SK-N-SH (cell line): ENCODE measurements at regions not wholly inside any gene's neighbourhood (a gene's known extent, or its start where the extent isn't known, plus 50 kb on each side); places are given as distances from the start of the nearest gene placed in this dataset.

Experiments used
- CTCF ChIA-PET: fragments of 300-600, 350-600 bp; formaldehyde crosslinking; extraction: SDS; loops from one replicate; lab custom pipeline; 2021; lab: Yijun Ruan, JAX
- POLR2A ChIA-PET: fragments of 350-600 bp; sonication (Branson Sonifier 250); formaldehyde crosslinking; extraction: SDS; loops from one replicate; lab custom pipeline; 2020; ENCODE audit warnings: antibody characterized with exemption, inconsistent platforms; lab: Yijun Ruan, JAX
- DNase-seq: peaks from one replicate; pipeline ENCODE4 v3.0.0; 2012
- H2AFZ ChIP-seq: fragments of 200-600 bp; sonication (generic); 2 replicates; pipeline ENCODE4 v1.8.1; 2016; ENCODE audit warnings: antibody characterized with exemption, mild to moderate bottlenecking, low read depth
- H3F3A ChIP-seq: fragments of 200-600 bp; sonication (generic); replicated peaks from 2 replicates; pipeline ENCODE3; 2016; ENCODE audit warnings: antibody characterized with exemption, mild to moderate bottlenecking; ENCODE audit not compliant: insufficient read depth
- H3K27ac ChIP-seq, 2 experiments: fragments of 200-500 bp in 1 of 2; fragments of 200-600 bp in 1 of 2; sonication (Bioruptor generic) in 1 of 2; sonication (generic), shearing (Covaris generic) in 1 of 2; 2 replicates each; pipeline versions ENCODE4 v1.5.1 to v1.6.1; 2014 to 2016; ENCODE audit warnings: low read depth in 2 of 2, inconsistent platforms in 1 of 2, low read length in 1 of 2, mild to moderate bottlenecking in 1 of 2, mixed read lengths in 1 of 2
- H3K27me3 ChIP-seq: fragments of 200-600 bp; sonication (generic), shearing (Covaris generic); 2 replicates; pipeline ENCODE4 v1.6.1; 2016; ENCODE audit warnings: mixed run types; ENCODE audit not compliant: insufficient read depth
- H3K36me3 ChIP-seq, 2 experiments: fragments of 200-500 bp in 1 of 2; fragments of 200-600 bp in 1 of 2; sonication (Bioruptor generic) in 1 of 2; sonication (generic) in 1 of 2; replicated peaks in 1 of 2; 2 replicates each; pipeline versions ENCODE3 to v1.5.1; 2014 to 2016; ENCODE audit warnings: low read length in 1 of 2, mild to moderate bottlenecking in 1 of 2; ENCODE audit not compliant: insufficient read depth in 2 of 2, control insufficient read depth in 1 of 2
- H3K4me1 ChIP-seq, 2 experiments: fragments of 200-500 bp in 1 of 2; fragments of 200-600 bp in 1 of 2; sonication (Bioruptor generic) in 1 of 2; sonication (generic), shearing (Covaris generic) in 1 of 2; 2 replicates each; pipeline versions ENCODE4 v1.5.1 to v1.6.1; 2014 to 2016; ENCODE audit warnings: low read depth in 1 of 2, low read length in 1 of 2, mixed run types in 1 of 2; ENCODE audit not compliant: insufficient read depth in 2 of 2, control insufficient read depth in 1 of 2
- H3K4me2 ChIP-seq: fragments of 200-600 bp; sonication (generic), shearing (Covaris generic); 2 replicates; pipeline ENCODE4 v1.6.1; 2017; ENCODE audit warnings: mixed run types
- H3K4me3 ChIP-seq, 2 experiments: fragments of 200-500 bp in 1 of 2; fragments of 200-600 bp in 1 of 2; sonication (Bioruptor generic) in 1 of 2; sonication (generic), shearing (Covaris generic) in 1 of 2; 2 replicates each; pipeline versions ENCODE4 v1.5.1 to v1.8.1; 2014 to 2016; ENCODE audit warnings: low read depth in 2 of 2, inconsistent platforms in 1 of 2, low read length in 1 of 2, mild to moderate bottlenecking in 1 of 2, mixed read lengths in 1 of 2, moderate library complexity in 1 of 2
- H3K79me2 ChIP-seq: fragments of 200-600 bp; sonication (generic); 2 replicates; pipeline ENCODE4 v1.8.1; 2017; ENCODE audit warnings: mild to moderate bottlenecking; ENCODE audit not compliant: insufficient read depth
- H3K9ac ChIP-seq: fragments of 200-600 bp; sonication (generic); 2 replicates; pipeline ENCODE4 v1.6.1; 2017; ENCODE audit warnings: mixed run types
- H3K9me2 ChIP-seq: fragments of 200-600 bp; sonication (generic); 2 replicates; pipeline ENCODE4 v1.6.1; 2017; ENCODE audit warnings: mixed run types
- H3K9me3 ChIP-seq: fragments of 200-600 bp; sonication (generic); 2 replicates; pipeline ENCODE4 v1.6.1; 2017; ENCODE audit warnings: mixed run types, mild to moderate bottlenecking, moderate library complexity
- H4K20me1 ChIP-seq: fragments of 200-600 bp; sonication (generic); 2 replicates; pipeline ENCODE4 v1.6.1; 2017; ENCODE audit warnings: mild to moderate bottlenecking, mixed run types; ENCODE audit not compliant: insufficient read depth
- CTCF ChIP-seq: fragments of 200-600 bp; sonication (generic); IDR thresholded peaks from 2 replicates; pipeline ENCODE4 v1.6.1; 2017; ENCODE audit warnings: antibody characterized with exemption, mild to moderate bottlenecking, moderate library complexity
- FOSL2 ChIP-seq: IDR thresholded peaks from 2 replicates; pipeline ENCODE4 v1.4.0; 2012; ENCODE audit warnings: low read depth, mild to moderate bottlenecking, moderate library complexity, borderline replicate concordance
- FOXJ3 ChIP-seq: sonication (generic); formaldehyde crosslinking; IDR thresholded peaks from 2 replicates; pipeline ENCODE4 v1.5.1; 2020; ENCODE audit warnings: mild to moderate bottlenecking, missing genetic modification reagents
- MEF2A ChIP-seq: IDR thresholded peaks from 2 replicates; pipeline ENCODE4 v1.4.0; 2012; ENCODE audit warnings: low read depth, borderline replicate concordance
- NFIC ChIP-seq: IDR thresholded peaks from 2 replicates; pipeline ENCODE4 v1.4.0; 2012; ENCODE audit warnings: borderline replicate concordance
- POLR2AphosphoS5 ChIP-seq: IDR thresholded peaks from 2 replicates; pipeline ENCODE4 v1.6.1; 2012; ENCODE audit warnings: low read depth, low read length
- RFX5 ChIP-seq: IDR thresholded peaks from 2 replicates; pipeline ENCODE4 v1.6.1; 2012; ENCODE audit warnings: mild to moderate bottlenecking, improper control_type of control experiment, low read length
- SIN3A ChIP-seq: IDR thresholded peaks from 2 replicates; pipeline ENCODE4 v1.6.1; 2012; ENCODE audit warnings: low read depth, mild to moderate bottlenecking, low read length, moderate library complexity, borderline replicate concordance
- WGBS: methylation state at CpG from one replicate; pipeline ENCODE4 v1.1.6; 2017; ENCODE audit warnings: low lambda C conversion rate; 5-methylcytosine and 5-hydroxymethylcytosine counted together

GRCh38 chr9:20028192-20028848 lies 239.5 kb upstream of the SLC24A2 start:
- Histone ChIP-seq H3K27me3 (no peaks in the 10 kb centered on the region), H4K20me1 (no peaks in the 10 kb centered on the region), H3K36me3 (no peaks in the 10 kb centered on the region), H3K4me1 (peaks cover 0 to 4% of the 10 kb centered on the region in 2 experiments; a peak in 2 of 4 replicates), H3F3A (no peaks in the 10 kb centered on the region), H3K79me2 (no peaks in the 10 kb centered on the region), H3K4me3 (no peak overlapping the region), H3K9me3 (no peaks in the 10 kb centered on the region), H3K9me2 (no peaks in the 10 kb centered on the region), H2AFZ (no peak overlapping the region), H3K9ac (no peak overlapping the region), H3K4me2 (no peak overlapping the region), H3K27ac (no peak overlapping the region)
- WGBS = 38% methylated on average over 6 of the region's 6 CpGs
- POLR2A ChIA-PET = no interaction called here
- no peak for DNase-seq
- TF ChIP-seq NFIC (no peak), POLR2AphosphoS5 (no peak), RFX5 (no peak)
- CTCF ChIA-PET = interaction anchor here (1.3 kb wide), 1 partner anchor 11 kb away, joined by 3 read pairs; no protein-coding TSS in a partner anchor

DNA sequence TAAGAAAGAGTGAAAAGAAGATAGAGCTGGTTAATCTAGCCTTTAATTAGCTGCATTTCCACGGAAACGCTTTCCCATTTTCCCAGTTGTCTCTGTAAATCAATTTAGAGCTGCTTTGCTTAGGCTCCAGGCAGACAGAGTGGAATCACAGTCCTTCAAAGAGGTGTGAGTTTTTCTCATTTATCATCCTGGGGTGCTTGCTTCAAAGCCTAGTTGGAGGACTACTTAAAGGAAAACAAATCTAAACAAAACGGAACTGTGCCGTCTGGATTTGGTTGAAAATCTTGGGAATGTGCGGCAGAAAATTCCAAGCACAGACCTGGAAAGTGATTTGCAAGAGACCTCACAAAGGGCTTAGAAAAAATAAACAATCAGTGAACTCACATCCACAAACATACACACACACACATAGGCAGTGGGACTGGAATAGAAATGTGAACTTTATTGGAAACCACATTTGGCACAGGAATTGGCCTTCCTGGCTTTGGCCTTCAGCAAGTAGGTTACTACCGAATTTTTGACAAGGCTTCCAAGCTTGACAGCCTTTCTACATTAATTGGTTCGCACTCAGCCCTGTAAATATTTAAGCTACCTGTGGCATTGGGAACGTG lies 235.2 kb upstream of the SLC24A2 start:
- H4K20me1 ChIP-seq = no peaks in the 10 kb centered on the region
- H3K27me3 ChIP-seq = no peaks in the 10 kb centered on the region
- H3K4me1 ChIP-seq = no peaks in the 10 kb centered on the region; a peak in 1 of 4 replicates
- no peak overlapping the region for H2AFZ ChIP-seq
- no peaks in the 10 kb centered on the region for H3K79me2 ChIP-seq
- no peaks in the 10 kb centered on the region for H3K9me2 ChIP-seq
- H3K4me2 ChIP-seq = no peak overlapping the region
- no peak overlapping the region for H3K9ac ChIP-seq
- POLR2A ChIA-PET = no interaction called here
- H3K4me3 ChIP-seq = no peak overlapping the region
- CTCF ChIA-PET = interaction anchor here (1.6 kb wide), 1 partner anchor 11 kb away, joined by 5 read pairs; no protein-coding TSS in a partner anchor
- no peaks in the 10 kb centered on the region for H3K9me3 ChIP-seq
- WGBS = 63% methylated on average over 8 of the region's 8 CpGs
- H3K36me3 ChIP-seq = no peaks in the 10 kb centered on the region
- H3K27ac ChIP-seq = no peak overlapping the region
- DNase-seq = no peak
- TF ChIP-seq FOSL2 = no peak
- TF ChIP-seq FOXJ3 (CRISPR knock-in tag) = no peak
- TF ChIP-seq CTCF = no peak
- TF ChIP-seq MEF2A = no peak
- no peak for TF ChIP-seq SIN3A
- H3F3A ChIP-seq = no peaks in the 10 kb centered on the region
